HEK293 (cell line): ENCODE measurements at regions not wholly inside any gene's neighbourhood (a gene's known extent, or its start where the extent isn't known, plus 50 kb on each side); places are given as distances from the start of the nearest gene placed in this dataset.

ENCODE experiments used
- MEIS1 ChIP-seq: sonication (generic); formaldehyde crosslinking; IDR thresholded peaks from 2 replicates; pipeline ENCODE4 v1.8.1; 2022; ENCODE audit warnings: missing genetic modification reagents, mild to moderate bottlenecking, borderline replicate concordance
- TF ChIP-seq, protein P1 (sequence below): fragments of 450-650 bp; formaldehyde crosslinking; IDR thresholded peaks from 2 replicates; pipeline ENCODE4 v1.5.1; 2016; ENCODE audit warnings: missing biosample characterization, missing genetic modification characterization
- TF ChIP-seq, protein P2 (sequence below): fragments of 450-650 bp; formaldehyde crosslinking; IDR thresholded peaks from 2 replicates; pipeline ENCODE4 v1.5.1; 2017; ENCODE audit warnings: missing biosample characterization, missing genetic modification characterization
- TF ChIP-seq, protein P3 (sequence below): fragments of 450-650 bp; formaldehyde crosslinking; IDR thresholded peaks from 2 replicates; pipeline ENCODE4 v1.5.1; 2016; ENCODE audit warnings: missing biosample characterization, missing genetic modification characterization
- TF ChIP-seq, protein P4 (sequence below): fragments of 450-650 bp; formaldehyde crosslinking; IDR thresholded peaks from 2 replicates; pipeline ENCODE4 v1.5.1; 2016; ENCODE audit warnings: missing biosample characterization, missing genetic modification characterization

DNA sequence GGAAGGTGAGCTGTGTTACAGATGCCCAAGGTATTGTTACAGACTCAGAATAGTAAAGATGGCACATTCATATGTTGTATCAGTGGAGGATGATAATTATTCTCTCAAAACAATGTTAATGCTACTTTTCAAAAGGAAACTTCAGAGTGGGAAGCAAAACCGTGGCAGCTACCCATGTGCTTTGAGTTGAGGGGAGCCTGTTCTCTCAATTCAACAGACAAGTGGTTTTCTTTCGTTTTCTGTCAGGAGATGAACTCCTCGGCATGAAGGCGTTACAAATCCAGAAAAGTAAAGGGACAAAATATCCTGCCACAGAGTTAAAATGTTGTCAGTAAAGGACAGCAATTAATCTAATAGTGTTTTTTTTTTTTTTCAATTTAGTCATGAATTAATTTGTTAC, 629.4 kb upstream of the GBE1 start:
- TF ChIP-seq, protein P1, sequence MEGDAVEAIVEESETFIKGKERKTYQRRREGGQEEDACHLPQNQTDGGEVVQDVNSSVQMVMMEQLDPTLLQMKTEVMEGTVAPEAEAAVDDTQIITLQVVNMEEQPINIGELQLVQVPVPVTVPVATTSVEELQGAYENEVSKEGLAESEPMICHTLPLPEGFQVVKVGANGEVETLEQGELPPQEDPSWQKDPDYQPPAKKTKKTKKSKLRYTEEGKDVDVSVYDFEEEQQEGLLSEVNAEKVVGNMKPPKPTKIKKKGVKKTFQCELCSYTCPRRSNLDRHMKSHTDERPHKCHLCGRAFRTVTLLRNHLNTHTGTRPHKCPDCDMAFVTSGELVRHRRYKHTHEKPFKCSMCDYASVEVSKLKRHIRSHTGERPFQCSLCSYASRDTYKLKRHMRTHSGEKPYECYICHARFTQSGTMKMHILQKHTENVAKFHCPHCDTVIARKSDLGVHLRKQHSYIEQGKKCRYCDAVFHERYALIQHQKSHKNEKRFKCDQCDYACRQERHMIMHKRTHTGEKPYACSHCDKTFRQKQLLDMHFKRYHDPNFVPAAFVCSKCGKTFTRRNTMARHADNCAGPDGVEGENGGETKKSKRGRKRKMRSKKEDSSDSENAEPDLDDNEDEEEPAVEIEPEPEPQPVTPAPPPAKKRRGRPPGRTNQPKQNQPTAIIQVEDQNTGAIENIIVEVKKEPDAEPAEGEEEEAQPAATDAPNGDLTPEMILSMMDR (tag by site-specific recombination): no peak
- TF ChIP-seq, protein P2, sequence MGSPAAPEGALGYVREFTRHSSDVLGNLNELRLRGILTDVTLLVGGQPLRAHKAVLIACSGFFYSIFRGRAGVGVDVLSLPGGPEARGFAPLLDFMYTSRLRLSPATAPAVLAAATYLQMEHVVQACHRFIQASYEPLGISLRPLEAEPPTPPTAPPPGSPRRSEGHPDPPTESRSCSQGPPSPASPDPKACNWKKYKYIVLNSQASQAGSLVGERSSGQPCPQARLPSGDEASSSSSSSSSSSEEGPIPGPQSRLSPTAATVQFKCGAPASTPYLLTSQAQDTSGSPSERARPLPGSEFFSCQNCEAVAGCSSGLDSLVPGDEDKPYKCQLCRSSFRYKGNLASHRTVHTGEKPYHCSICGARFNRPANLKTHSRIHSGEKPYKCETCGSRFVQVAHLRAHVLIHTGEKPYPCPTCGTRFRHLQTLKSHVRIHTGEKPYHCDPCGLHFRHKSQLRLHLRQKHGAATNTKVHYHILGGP (tag by site-specific recombination): no peak
- no peak for TF ChIP-seq MEIS1 (CRISPR knock-in tag)
- TF ChIP-seq, protein P3, sequence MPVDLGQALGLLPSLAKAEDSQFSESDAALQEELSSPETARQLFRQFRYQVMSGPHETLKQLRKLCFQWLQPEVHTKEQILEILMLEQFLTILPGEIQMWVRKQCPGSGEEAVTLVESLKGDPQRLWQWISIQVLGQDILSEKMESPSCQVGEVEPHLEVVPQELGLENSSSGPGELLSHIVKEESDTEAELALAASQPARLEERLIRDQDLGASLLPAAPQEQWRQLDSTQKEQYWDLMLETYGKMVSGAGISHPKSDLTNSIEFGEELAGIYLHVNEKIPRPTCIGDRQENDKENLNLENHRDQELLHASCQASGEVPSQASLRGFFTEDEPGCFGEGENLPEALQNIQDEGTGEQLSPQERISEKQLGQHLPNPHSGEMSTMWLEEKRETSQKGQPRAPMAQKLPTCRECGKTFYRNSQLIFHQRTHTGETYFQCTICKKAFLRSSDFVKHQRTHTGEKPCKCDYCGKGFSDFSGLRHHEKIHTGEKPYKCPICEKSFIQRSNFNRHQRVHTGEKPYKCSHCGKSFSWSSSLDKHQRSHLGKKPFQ (tag by site-specific recombination): no peak
- TF ChIP-seq, protein P4, sequence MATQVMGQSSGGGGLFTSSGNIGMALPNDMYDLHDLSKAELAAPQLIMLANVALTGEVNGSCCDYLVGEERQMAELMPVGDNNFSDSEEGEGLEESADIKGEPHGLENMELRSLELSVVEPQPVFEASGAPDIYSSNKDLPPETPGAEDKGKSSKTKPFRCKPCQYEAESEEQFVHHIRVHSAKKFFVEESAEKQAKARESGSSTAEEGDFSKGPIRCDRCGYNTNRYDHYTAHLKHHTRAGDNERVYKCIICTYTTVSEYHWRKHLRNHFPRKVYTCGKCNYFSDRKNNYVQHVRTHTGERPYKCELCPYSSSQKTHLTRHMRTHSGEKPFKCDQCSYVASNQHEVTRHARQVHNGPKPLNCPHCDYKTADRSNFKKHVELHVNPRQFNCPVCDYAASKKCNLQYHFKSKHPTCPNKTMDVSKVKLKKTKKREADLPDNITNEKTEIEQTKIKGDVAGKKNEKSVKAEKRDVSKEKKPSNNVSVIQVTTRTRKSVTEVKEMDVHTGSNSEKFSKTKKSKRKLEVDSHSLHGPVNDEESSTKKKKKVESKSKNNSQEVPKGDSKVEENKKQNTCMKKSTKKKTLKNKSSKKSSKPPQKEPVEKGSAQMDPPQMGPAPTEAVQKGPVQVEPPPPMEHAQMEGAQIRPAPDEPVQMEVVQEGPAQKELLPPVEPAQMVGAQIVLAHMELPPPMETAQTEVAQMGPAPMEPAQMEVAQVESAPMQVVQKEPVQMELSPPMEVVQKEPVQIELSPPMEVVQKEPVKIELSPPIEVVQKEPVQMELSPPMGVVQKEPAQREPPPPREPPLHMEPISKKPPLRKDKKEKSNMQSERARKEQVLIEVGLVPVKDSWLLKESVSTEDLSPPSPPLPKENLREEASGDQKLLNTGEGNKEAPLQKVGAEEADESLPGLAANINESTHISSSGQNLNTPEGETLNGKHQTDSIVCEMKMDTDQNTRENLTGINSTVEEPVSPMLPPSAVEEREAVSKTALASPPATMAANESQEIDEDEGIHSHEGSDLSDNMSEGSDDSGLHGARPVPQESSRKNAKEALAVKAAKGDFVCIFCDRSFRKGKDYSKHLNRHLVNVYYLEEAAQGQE (tag by site-specific recombination): no peak
